GM23248 (cell line): ENCODE measurements at regions not wholly inside any gene's neighbourhood (a gene's known extent, or its start where the extent isn't known, plus 50 kb on each side); places are given as distances from the start of the nearest gene placed in this dataset.

ENCODE experiments used
- EZH2 ChIP-seq: fragments of 200-600 bp; sonication (generic); IDR thresholded peaks from 2 replicates; pipeline ENCODE4 v1.6.1; 2018; ENCODE audit warnings: antibody characterized with exemption, mild to moderate bottlenecking; ENCODE audit not compliant: insufficient read depth, poor library complexity, severe bottlenecking
- EZH2phosphoT487 ChIP-seq: fragments of 200-600 bp; sonication (generic); IDR thresholded peaks from 2 replicates; pipeline ENCODE4 v1.6.1; 2018; ENCODE audit warnings: antibody characterized with exemption, moderate library complexity, mild to moderate bottlenecking, low read depth; ENCODE audit not compliant: insufficient read depth

- no peak for TF ChIP-seq EZH2phosphoT487
- TF ChIP-seq EZH2: no peak
Observed at GRCh38 chr3:109707617-109708016, 370.3 kb upstream of the DPPA4 start.
